Neural cell (in vitro differentiated cells): ENCODE measurements at regions not wholly inside any gene's neighbourhood (a gene's known extent, or its start where the extent isn't known, plus 50 kb on each side); places are given as distances from the start of the nearest gene placed in this dataset.

Experiments used
- H2AFZ ChIP-seq: fragments of 200-600, 300-800 bp; sonication (generic), shearing (Covaris generic); 2 replicates; pipeline ENCODE4 v1.6.0; 2014; ENCODE audit warnings: low read depth, mild to moderate bottlenecking, antibody characterized with exemption, low read length, moderate library complexity
- H3F3A ChIP-seq: fragments of 200-600 bp; shearing (Covaris generic); 2 replicates; pipeline ENCODE4 v1.6.1; 2016; ENCODE audit warnings: mild to moderate bottlenecking, moderate library complexity, mixed read lengths, antibody characterized with exemption, low read length; ENCODE audit not compliant: insufficient read depth, poor library complexity, severe bottlenecking
- H3K27ac ChIP-seq: fragments of 200-600, 300-800 bp; sonication (generic), shearing (Covaris generic); 2 replicates; pipeline ENCODE4 v1.5.1; 2014; ENCODE audit warnings: mild to moderate bottlenecking, low read length, moderate library complexity
- H3K27me3 ChIP-seq: fragments of 300-800, 200-600 bp; sonication (generic), shearing (Covaris generic); 2 replicates; pipeline ENCODE4 v1.6.0; 2014; ENCODE audit warnings: mild to moderate bottlenecking, low read depth, low read length, moderate library complexity; ENCODE audit not compliant: insufficient read depth
- H3K36me3 ChIP-seq: fragments of 300-800, 200-600 bp; sonication (generic), shearing (Covaris generic); 2 replicates; pipeline ENCODE4 v1.5.1; 2014; ENCODE audit warnings: mild to moderate bottlenecking, antibody characterized with exemption, low read length, moderate library complexity; ENCODE audit not compliant: insufficient read depth
- H3K4me2 ChIP-seq: fragments of 300-800, 200-600 bp; sonication (generic), shearing (Covaris generic); 2 replicates; pipeline ENCODE4 v1.6.0; 2014; ENCODE audit warnings: mild to moderate bottlenecking, low read length
- H3K4me3 ChIP-seq: fragments of 300-800, 200-600 bp; sonication (generic), shearing (Covaris generic); 2 replicates; pipeline ENCODE4 v1.5.1; 2014; ENCODE audit warnings: mild to moderate bottlenecking, low read length, moderate library complexity
- H3K79me2 ChIP-seq: fragments of 200-600 bp; shearing (Covaris generic); replicated peaks from 2 replicates; pipeline ENCODE4 v1.6.0; 2014; ENCODE audit warnings: mild to moderate bottlenecking, low read length, moderate library complexity; ENCODE audit not compliant: insufficient read depth
- H3K9ac ChIP-seq: fragments of 300-800, 200-600 bp; sonication (generic), shearing (Covaris generic); 2 replicates; pipeline ENCODE4 v1.6.1; 2016; ENCODE audit warnings: mild to moderate bottlenecking, low read length, mixed read lengths
- H3K9me2 ChIP-seq: fragments of 200-600 bp; shearing (Covaris generic); 2 replicates; pipeline ENCODE4 v1.6.1; 2016; ENCODE audit warnings: mild to moderate bottlenecking, low read length, mixed read lengths; ENCODE audit not compliant: insufficient read depth
- H3K9me3 ChIP-seq: fragments of 200-600, 300-800 bp; sonication (generic), shearing (Covaris generic); 2 replicates; pipeline ENCODE4 v1.6.1; 2016; ENCODE audit warnings: mild to moderate bottlenecking, mixed run types, low read length, moderate library complexity, mixed read lengths
- H4K20me1 ChIP-seq: fragments of 200-600 bp; shearing (Covaris generic); 2 replicates; pipeline ENCODE4 v1.6.1; 2016; ENCODE audit warnings: mild to moderate bottlenecking, mixed run types; ENCODE audit not compliant: insufficient read depth
- CTCF ChIP-seq: fragments of 450-650 bp; IDR thresholded peaks from 2 replicates; pipeline ENCODE4 v1.5.1; 2014; ENCODE audit warnings: antibody characterized with exemption, mild to moderate bottlenecking, moderate library complexity; ENCODE audit not compliant: poor library complexity, severe bottlenecking
- EP300 ChIP-seq: fragments of 450-650 bp; conservative IDR thresholded peaks from 2 replicates; pipeline ENCODE4 v1.6.1; 2014; ENCODE audit warnings: antibody characterized with exemption, mild to moderate bottlenecking, moderate library complexity; ENCODE audit not compliant: poor library complexity, severe bottlenecking
- EZH2 ChIP-seq: fragments of 200-600, 300-800 bp; shearing (Covaris generic), sonication (generic); IDR thresholded peaks from 2 replicates; pipeline ENCODE4 v1.6.1; 2014; ENCODE audit warnings: antibody characterized with exemption, low read length, borderline replicate concordance, mild to moderate bottlenecking; ENCODE audit not compliant: insufficient read depth, poor library complexity, severe bottlenecking
- MXI1 ChIP-seq: fragments of 450-650 bp; conservative IDR thresholded peaks from 2 replicates; pipeline ENCODE4 v1.6.1; 2014; ENCODE audit warnings: antibody characterized with exemption, mild to moderate bottlenecking; ENCODE audit not compliant: poor library complexity, severe bottlenecking
- POLR2AphosphoS5 ChIP-seq: IDR thresholded peaks from 2 replicates; pipeline ENCODE4 v1.6.1; 2012
- RAD21 ChIP-seq: fragments of 450-650 bp; conservative IDR thresholded peaks from 2 replicates; pipeline ENCODE4 v1.6.1; 2014; ENCODE audit warnings: antibody characterized with exemption, mild to moderate bottlenecking, moderate library complexity
- REST ChIP-seq: IDR thresholded peaks from 2 replicates; pipeline ENCODE4 v1.6.1; 2012; ENCODE audit warnings: borderline replicate concordance
- SMC3 ChIP-seq: fragments of 450-650 bp; conservative IDR thresholded peaks from 2 replicates; pipeline ENCODE4 v1.6.1; 2014; ENCODE audit warnings: antibody characterized with exemption, mild to moderate bottlenecking, moderate library complexity; ENCODE audit not compliant: poor library complexity
- TAF1 ChIP-seq: IDR thresholded peaks from 2 replicates; pipeline ENCODE4 v1.6.1; 2012; ENCODE audit warnings: low read depth

- H3F3A ChIP-seq, result no peaks in the 10 kb centered on the region
- H3K27ac ChIP-seq, result no peak overlapping the region
- H3K79me2 ChIP-seq, result no peaks in the 10 kb centered on the region
- no peak for TF ChIP-seq MXI1
- TF ChIP-seq EZH2, result no peak
- peak; percentile 19 for TF ChIP-seq EP300
- H2AFZ ChIP-seq, result no peak overlapping the region
- no peaks in the 10 kb centered on the region for H3K9me3 ChIP-seq
- no peaks in the 10 kb centered on the region for H3K9me2 ChIP-seq
- no peaks in the 10 kb centered on the region for H4K20me1 ChIP-seq
- no peak overlapping the region for H3K4me3 ChIP-seq
- no peaks in the 10 kb centered on the region for H3K36me3 ChIP-seq
- H3K4me2 ChIP-seq, result no peak overlapping the region
- H3K9ac ChIP-seq, result no peak overlapping the region
- H3K27me3 ChIP-seq, result no peaks in the 10 kb centered on the region
Measured at GRCh38 chr18:43714343-43715010, 437.2 kb upstream of the SYT4 start.

- Histone ChIP-seq H3K36me3 (no peaks in the 10 kb centered on the region), H3F3A (no peaks in the 10 kb centered on the region), H2AFZ (no peak overlapping the region), H3K9ac (no peak overlapping the region), H3K79me2 (no peaks in the 10 kb centered on the region), H3K27ac (no peak overlapping the region), H3K4me2 (no peak overlapping the region), H3K4me3 (no peak overlapping the region), H3K27me3 (no peaks in the 10 kb centered on the region), H4K20me1 (no peaks in the 10 kb centered on the region), H3K9me2 (no peaks in the 10 kb centered on the region), H3K9me3 (no peaks in the 10 kb centered on the region)
- TF ChIP-seq SMC3 (no peak), TAF1 (no peak), MXI1 (no peak), REST (no peak), RAD21 (no peak), EZH2 (no peak), EP300 (no peak), POLR2AphosphoS5 (no peak), CTCF (no peak)
Measured at GRCh38 chr18:43719267-43719795, 442.0 kb upstream of the SYT4 start.
